IMR-90 (cell line): ENCODE measurements at regions not wholly inside any gene's neighbourhood (a gene's known extent, or its start where the extent isn't known, plus 50 kb on each side); places are given as distances from the start of the nearest gene placed in this dataset.
A peak's percentile ranks its signal among the peaks of the same experiment; 100 is the strongest.

Source experiments
- ATAC-seq: fragments of 200-7000 bp; cut with Tn5 transposase; 2 replicates; pipeline ENCODE4 v1.9.1; 2020; ENCODE audit warnings: low read depth, mild to moderate bottlenecking, moderate library complexity
- BruUV-seq: library from RNA; stranded (reverse); fragments of 400-500 nt; replicated peaks from 2 replicates; lab custom pipeline; 2021; lab: Mats Ljungman, UMichigan
- CTCF ChIA-PET: fragments of 300-600 bp; formaldehyde crosslinking; extraction: SDS; loops from one replicate; lab custom pipeline; 2021; ENCODE audit warnings: antibody characterized with exemption; lab: Yijun Ruan, JAX
- POLR2A ChIA-PET: fragments of 300-600 bp; sonication (Branson Sonifier 250); formaldehyde crosslinking; loops from one replicate; lab custom pipeline; 2022; ENCODE audit warnings: antibody characterized with exemption; ENCODE audit not compliant: unreplicated experiment; lab: Charles Lee
- DNase-seq: peaks from one replicate; pipeline ENCODE4 v3.0.0; 2013
- H2AFZ ChIP-seq: replicated peaks from 2 replicates; pipeline ENCODE3; 2013; ENCODE audit warnings: low read length, mild to moderate bottlenecking; ENCODE audit not compliant: poor library complexity
- H2AK5ac ChIP-seq: 2 replicates; pipeline ENCODE4 v1.6.1; 2013; ENCODE audit warnings: low read depth, low read length, inconsistent platforms
- H2AK9ac ChIP-seq: replicated peaks from 2 replicates; pipeline ENCODE3; 2013; ENCODE audit warnings: mild to moderate bottlenecking, low read depth, low read length, moderate library complexity; ENCODE audit not compliant: poor library complexity
- H2BK120ac ChIP-seq: 2 replicates; pipeline ENCODE4 v1.6.1; 2013; ENCODE audit warnings: low read depth, low read length, inconsistent platforms
- H2BK15ac ChIP-seq: 3 replicates; pipeline ENCODE4 v1.6.1; 2013; ENCODE audit warnings: low read depth, low read length, inconsistent platforms
- H2BK20ac ChIP-seq: 2 replicates; pipeline ENCODE4 v1.6.1; 2013; ENCODE audit warnings: low read depth, mild to moderate bottlenecking, inconsistent platforms, low read length, moderate library complexity
- H2BK5ac ChIP-seq: 2 replicates; pipeline ENCODE4 v1.6.1; 2013; ENCODE audit warnings: mild to moderate bottlenecking, low read depth, low read length, inconsistent platforms; ENCODE audit not compliant: poor library complexity, severe bottlenecking
- H3K14ac ChIP-seq: replicated peaks from 2 replicates; pipeline ENCODE4 v1.6.1; 2013; ENCODE audit warnings: low read depth, low read length, inconsistent platforms
- H3K18ac ChIP-seq: 2 replicates; pipeline ENCODE4 v1.6.1; 2013; ENCODE audit warnings: low read depth, low read length, control low read depth
- H3K23ac ChIP-seq: 2 replicates; pipeline ENCODE4 v1.6.1; 2013; ENCODE audit warnings: low read depth, low read length, inconsistent platforms
- H3K27ac ChIP-seq: 2 replicates; pipeline ENCODE4 v1.5.1; 2013; ENCODE audit warnings: mild to moderate bottlenecking, control low read depth, low read length; ENCODE audit not compliant: insufficient read depth
- H3K27me3 ChIP-seq: 2 replicates; pipeline ENCODE4 v1.6.1; 2013; ENCODE audit warnings: low read length; ENCODE audit not compliant: control insufficient read depth, insufficient read depth
- H3K36me3 ChIP-seq: 2 replicates; pipeline ENCODE4 v1.6.1; 2013; ENCODE audit warnings: low read length, mixed read lengths; ENCODE audit not compliant: control insufficient read depth, insufficient read depth
- H3K4ac ChIP-seq: 2 replicates; pipeline ENCODE4 v1.6.1; 2013; ENCODE audit warnings: low read depth, low read length, inconsistent platforms
- H3K4me1 ChIP-seq: 2 replicates; pipeline ENCODE4 v1.6.1; 2013; ENCODE audit warnings: low read length, mixed read lengths; ENCODE audit not compliant: control insufficient read depth, insufficient read depth
- H3K4me2 ChIP-seq: 2 replicates; pipeline ENCODE4 v1.6.1; 2013; ENCODE audit warnings: low read depth, mild to moderate bottlenecking, control low read depth, low read length, moderate library complexity
- H3K4me3 ChIP-seq: 2 replicates; pipeline ENCODE4 v1.5.1; 2013; ENCODE audit warnings: low read depth, mild to moderate bottlenecking, control low read depth, low read length, moderate library complexity; ENCODE audit not compliant: insufficient read depth
- H3K56ac ChIP-seq: 2 replicates; pipeline ENCODE4 v1.6.1; 2013; ENCODE audit warnings: low read length, inconsistent platforms; ENCODE audit not compliant: insufficient read depth; ENCODE audit errors: extremely low read depth
- H3K79me1 ChIP-seq, 2 experiments: 2 replicates each; pipeline ENCODE4 v1.6.1; 2013; ENCODE audit warnings: low read length in 2 of 2, inconsistent platforms in 1 of 2, low read depth in 1 of 2
- H3K9ac ChIP-seq: 2 replicates; pipeline ENCODE4 v1.6.1; 2013; ENCODE audit warnings: low read depth, low read length, control low read depth
- H3K9me1 ChIP-seq: 2 replicates; pipeline ENCODE4 v1.6.1; 2013; ENCODE audit warnings: low read length, inconsistent platforms; ENCODE audit not compliant: insufficient read depth
- H3K9me3 ChIP-seq: 2 replicates; pipeline ENCODE4 v1.6.1; 2013; ENCODE audit warnings: low read length; ENCODE audit not compliant: control insufficient read depth, insufficient read depth
- H4K20me1 ChIP-seq: 2 replicates; pipeline ENCODE4 v1.6.1; 2013; ENCODE audit warnings: low read length, inconsistent platforms; ENCODE audit not compliant: insufficient read depth
- H4K5ac ChIP-seq: 2 replicates; pipeline ENCODE4 v1.6.1; 2013; ENCODE audit warnings: mild to moderate bottlenecking, low read depth, low read length, control low read depth
- H4K8ac ChIP-seq, 2 experiments: 2 replicates each; pipeline ENCODE4 v1.6.1; 2013; ENCODE audit warnings: low read depth in 2 of 2, low read length in 2 of 2, control low read depth in 1 of 2, inconsistent platforms in 1 of 2
- H4K91ac ChIP-seq: 2 replicates; pipeline ENCODE4 v1.6.1; 2013; ENCODE audit warnings: low read depth, low read length, inconsistent platforms; ENCODE audit not compliant: insufficient read depth
- BHLHE40 ChIP-seq: fragments of 150-350 bp; IDR thresholded peaks from 2 replicates; pipeline ENCODE4 v1.6.1; 2016; ENCODE audit warnings: mild to moderate bottlenecking, low read depth, low read length
- CEBPB ChIP-seq: IDR thresholded peaks from 2 replicates; pipeline ENCODE4 v1.6.1; 2012; ENCODE audit warnings: low read depth, low read length, improper control_type of control experiment
- CHD1 ChIP-seq: IDR thresholded peaks from 2 replicates; pipeline ENCODE4 v1.6.1; 2012; ENCODE audit warnings: low read depth, low read length, improper control_type of control experiment
- ELK1 ChIP-seq: fragments of 150-350 bp; IDR thresholded peaks from 2 replicates; pipeline ENCODE4 v1.6.1; 2016; ENCODE audit warnings: low read depth, mild to moderate bottlenecking, low read length, moderate library complexity, borderline replicate concordance
- FOS ChIP-seq: fragments of 150-350 bp; IDR thresholded peaks from 2 replicates; pipeline ENCODE4 v1.6.1; 2016; ENCODE audit warnings: low read depth, low read length
- MAFK ChIP-seq: IDR thresholded peaks from 2 replicates; pipeline ENCODE4 v1.6.1; 2012; ENCODE audit warnings: low read depth, low read length, improper control_type of control experiment
- MAZ ChIP-seq: IDR thresholded peaks from 2 replicates; pipeline ENCODE4 v1.6.1; 2012; ENCODE audit warnings: low read depth, mild to moderate bottlenecking, low read length, improper control_type of control experiment, moderate library complexity, borderline replicate concordance
- MXI1 ChIP-seq: IDR thresholded peaks from 2 replicates; pipeline ENCODE4 v1.6.1; 2012; ENCODE audit warnings: low read depth, mild to moderate bottlenecking, low read length, moderate library complexity, borderline replicate concordance
- NFE2L2 ChIP-seq: fragments of 150-350 bp; IDR thresholded peaks from 2 replicates; pipeline ENCODE4 v1.6.1; 2016; ENCODE audit warnings: low read depth, mild to moderate bottlenecking, low read length
- POLR2A ChIP-seq: IDR thresholded peaks from 2 replicates; pipeline ENCODE4 v1.6.1; 2012; ENCODE audit warnings: mild to moderate bottlenecking, low read depth, low read length
- RAD21 ChIP-seq: IDR thresholded peaks from 2 replicates; pipeline ENCODE4 v1.6.1; 2012; ENCODE audit warnings: low read length, improper control_type of control experiment
- RCOR1 ChIP-seq: IDR thresholded peaks from 2 replicates; pipeline ENCODE4 v1.6.1; 2012; ENCODE audit warnings: mild to moderate bottlenecking, low read length, improper control_type of control experiment; ENCODE audit not compliant: insufficient replicate concordance
- RFX5 ChIP-seq: IDR thresholded peaks from 2 replicates; pipeline ENCODE4 v1.8.0; 2012; ENCODE audit warnings: low read depth, mild to moderate bottlenecking, low read length, moderate library complexity
- SMC3 ChIP-seq: fragments of 150-350 bp; IDR thresholded peaks from 2 replicates; pipeline ENCODE4 v1.6.1; 2016; ENCODE audit warnings: low read depth, mild to moderate bottlenecking, antibody characterized with exemption, low read length, moderate library complexity
- USF2 ChIP-seq: fragments of 150-350 bp; IDR thresholded peaks from 2 replicates; pipeline ENCODE4 v1.6.1; 2017; ENCODE audit warnings: mild to moderate bottlenecking, antibody characterized with exemption, low read length, low read depth
- WGBS, 2 experiments: methylation state at CpG; one replicate each; pipeline versions ENCODE4 v1.1.5 to v1.1.7; 2013; ENCODE audit warnings: missing lambda C conversion rate in 2 of 2; ENCODE audit not compliant: insufficient read length in 1 of 2; ENCODE audit errors: extremely low coverage in 2 of 2; 5-methylcytosine and 5-hydroxymethylcytosine counted together
- dilution Hi-C: fragments of 300-500 bp; cut with HindIII; formaldehyde crosslinking; loops from one replicate; pipeline ENCODE4 v1.14.3; 2018; ENCODE audit warnings: low sequenced_read_pairs; ENCODE audit not compliant: unreplicated experiment
- in situ Hi-C: fragments of 300-500 bp; cut with MboI; formaldehyde crosslinking; loops from 3 replicates; pipeline ENCODE4 v1.14.3; 2019; ENCODE audit warnings: low sequenced_read_pairs, inconsistent platforms, mixed read lengths
- intact Hi-C: fragments of 100-400 bp; cut with micrococcal nuclease; formaldehyde crosslinking; loops from 2 replicates; pipeline ENCODE4 v1.10.0; 2022
- TF ChIP-seq, protein P1 (sequence below): conservative IDR thresholded peaks from 2 replicates; pipeline ENCODE4 v1.5.1; 2012; ENCODE audit warnings: mild to moderate bottlenecking, low read depth, low read length, improper control_type of control experiment

DNA sequence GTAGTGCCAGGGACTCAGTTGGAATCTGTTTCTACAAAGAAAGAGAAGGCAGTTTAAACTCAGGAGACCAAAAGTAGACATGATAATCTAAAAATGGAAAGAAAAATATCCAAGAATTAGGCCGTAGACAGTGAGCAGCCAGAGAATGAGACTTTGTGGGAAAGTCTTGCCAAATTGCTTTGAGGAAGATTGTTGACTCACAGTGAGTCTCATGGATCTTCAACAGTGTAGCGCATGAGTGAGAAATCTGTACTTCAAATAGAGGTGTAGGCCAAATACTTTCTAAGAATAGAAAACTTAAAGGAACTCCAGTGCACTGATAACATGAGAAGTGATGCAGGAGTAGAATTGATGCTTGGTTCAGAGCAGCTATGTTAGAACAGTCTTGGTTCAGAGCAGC, 284.5 kb downstream of the HTR1B start:
- peak; percentile 37; the same call in 1 of the 2 replicates for TF ChIP-seq NFE2L2
- TF ChIP-seq MAFK: no peak
- TF ChIP-seq BHLHE40: no peak
- TF ChIP-seq FOS: no peak
- no peak for TF ChIP-seq MXI1
- no peak for TF ChIP-seq USF2
- TF ChIP-seq CHD1: no peak
- no peak for TF ChIP-seq RFX5
- TF ChIP-seq, protein P1, sequence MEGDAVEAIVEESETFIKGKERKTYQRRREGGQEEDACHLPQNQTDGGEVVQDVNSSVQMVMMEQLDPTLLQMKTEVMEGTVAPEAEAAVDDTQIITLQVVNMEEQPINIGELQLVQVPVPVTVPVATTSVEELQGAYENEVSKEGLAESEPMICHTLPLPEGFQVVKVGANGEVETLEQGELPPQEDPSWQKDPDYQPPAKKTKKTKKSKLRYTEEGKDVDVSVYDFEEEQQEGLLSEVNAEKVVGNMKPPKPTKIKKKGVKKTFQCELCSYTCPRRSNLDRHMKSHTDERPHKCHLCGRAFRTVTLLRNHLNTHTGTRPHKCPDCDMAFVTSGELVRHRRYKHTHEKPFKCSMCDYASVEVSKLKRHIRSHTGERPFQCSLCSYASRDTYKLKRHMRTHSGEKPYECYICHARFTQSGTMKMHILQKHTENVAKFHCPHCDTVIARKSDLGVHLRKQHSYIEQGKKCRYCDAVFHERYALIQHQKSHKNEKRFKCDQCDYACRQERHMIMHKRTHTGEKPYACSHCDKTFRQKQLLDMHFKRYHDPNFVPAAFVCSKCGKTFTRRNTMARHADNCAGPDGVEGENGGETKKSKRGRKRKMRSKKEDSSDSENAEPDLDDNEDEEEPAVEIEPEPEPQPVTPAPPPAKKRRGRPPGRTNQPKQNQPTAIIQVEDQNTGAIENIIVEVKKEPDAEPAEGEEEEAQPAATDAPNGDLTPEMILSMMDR: no peak
- TF ChIP-seq SMC3: no peak
- TF ChIP-seq ELK1: no peak
- peak; percentile 62 for TF ChIP-seq CEBPB
- TF ChIP-seq RCOR1: no peak
- TF ChIP-seq MAZ: no peak
- no peak for TF ChIP-seq RAD21
- TF ChIP-seq POLR2A: no peak
- dilution Hi-C loops (no loop called here), intact Hi-C loops (no loop called here), in situ Hi-C loops (no loop called here)
- Histone ChIP-seq H2AFZ (no peak overlapping the region), H4K5ac (peak overlapping the region; percentile 54; the same call in 1 of the 2 replicates), H3K18ac (peak overlapping the region; percentile 38; the same call in 1 of the 2 replicates), H3K9ac (no peak overlapping the region), H3K79me1 (no peaks in the 10 kb centered on the region), H2BK15ac (no peak overlapping the region), H3K9me1 (no peaks in the 10 kb centered on the region), H3K9me3 (peaks cover 2% of the 10 kb centered on the region; the same call in 1 of the 2 replicates), H3K27ac (no peak overlapping the region), H3K4ac (no peak overlapping the region), H2BK120ac (no peak overlapping the region), H4K20me1 (no peaks in the 10 kb centered on the region), H2BK20ac (no peak overlapping the region), H2AK5ac (no peak overlapping the region), H4K91ac (no peak overlapping the region), H3K36me3 (no peaks in the 10 kb centered on the region), H3K27me3 (no peaks in the 10 kb centered on the region), H3K56ac (no peak overlapping the region), H3K23ac (no peak overlapping the region), H3K14ac (no peak overlapping the region), H4K8ac (no peak overlapping the region), H3K4me3 (no peak overlapping the region), H3K4me2 (peak overlapping the region; percentile 49; the same call in 1 of the 2 replicates), H3K4me1 (0 out of 2 replicates have a peak, but pooled peaks cover 1% of the 10 kb centered on the region), H2BK5ac (peak overlapping the region; percentile 51), H2AK9ac (no peak overlapping the region)
- DNase-seq: peak; percentile 84
- BruUV-seq: no TSS peak
- ChIA-PET POLR2A (no interaction called here), CTCF (no interaction called here)
- ATAC-seq: peak; percentile 86
- 20% methylated on average over 1 of the region's 2 CpGs; no CpG with 5 or more reads in 1 of the 2 experiments for WGBS, 2 experiments
